Eye (tissue), 1 donor: ENCODE measurements at regions not wholly inside any gene's neighbourhood (a gene's known extent, or its start where the extent isn't known, plus 50 kb on each side); places are given as distances from the start of the nearest gene placed in this dataset.
"Not testable (repeated sequence)": the region's sequence is repeated elsewhere in the genome, so short reads cannot be mapped to it uniquely, and the experiment has no call there.

ENCODE experiments used
- DNase-seq: peaks from one replicate; pipeline ENCODE4 v3.0.0-alpha.2; 2015

DNA sequence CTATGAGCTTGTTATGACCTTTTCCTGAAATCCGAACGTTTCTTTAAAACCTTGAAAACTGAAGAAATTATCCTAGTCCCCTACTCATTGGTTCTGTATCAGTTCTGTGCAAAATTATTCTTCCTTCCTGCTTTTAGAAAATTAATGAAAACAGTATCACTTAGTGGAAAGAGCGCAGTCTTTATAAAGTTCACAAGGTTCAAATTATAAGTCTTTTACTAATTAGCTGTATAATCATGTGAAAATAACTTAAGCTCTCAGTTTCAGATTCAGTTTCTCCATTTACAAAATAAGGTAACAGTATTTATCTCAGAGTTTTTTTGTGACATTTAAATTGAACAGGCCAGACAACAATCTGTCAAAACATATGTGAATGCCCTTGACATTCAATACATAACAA lies 306.1 kb downstream of the ADAMTS20 start:
- no peak for DNase-seq

- no peak for DNase-seq
Measured at GRCh38 chr12:43241986-43242385, 310.0 kb downstream of the ADAMTS20 start.

DNA sequence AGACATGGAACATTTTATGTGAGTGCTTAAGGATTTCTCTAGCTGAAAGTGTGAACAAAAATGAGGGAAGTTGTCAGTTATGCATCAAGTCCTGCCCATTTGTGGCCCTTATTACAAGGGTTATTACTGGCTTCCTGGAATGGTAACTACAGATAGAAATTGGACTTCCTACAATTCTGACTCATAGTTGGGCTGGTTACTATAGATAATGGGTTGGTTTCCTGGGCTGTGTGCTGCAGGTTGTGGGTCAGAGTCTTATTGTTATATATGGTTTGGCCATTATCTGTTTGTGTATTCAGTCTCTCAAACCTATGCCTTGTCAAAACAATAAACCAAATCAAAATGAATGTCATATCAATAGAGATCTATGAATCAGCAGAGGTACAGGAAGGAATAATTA lies 313.7 kb downstream of the ADAMTS20 start:
- no peak for DNase-seq

- no peak for DNase-seq
Measured at GRCh38 chr12:43237238-43237879, 314.6 kb downstream of the ADAMTS20 start.

DNA sequence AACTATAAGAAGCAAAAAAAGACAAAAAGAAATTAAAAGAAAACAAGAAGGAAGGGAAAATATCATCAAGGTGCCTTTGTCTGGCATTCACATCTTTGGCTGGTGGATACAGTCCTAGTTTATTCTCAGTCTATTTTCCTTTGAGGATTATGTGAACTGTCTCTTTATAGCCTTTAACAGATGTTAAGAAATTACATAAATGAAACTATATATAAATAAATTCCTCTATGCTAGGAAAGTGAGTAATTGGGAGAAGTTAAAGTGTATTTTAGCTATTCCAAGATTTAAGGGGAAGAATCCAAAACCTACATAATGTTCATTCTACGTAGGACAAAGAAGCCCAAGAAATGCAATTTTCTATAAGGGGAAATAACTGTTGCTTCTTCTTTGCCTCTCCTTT lies 316.3 kb downstream of the ADAMTS20 start:
- DNase-seq = no peak

DNA sequence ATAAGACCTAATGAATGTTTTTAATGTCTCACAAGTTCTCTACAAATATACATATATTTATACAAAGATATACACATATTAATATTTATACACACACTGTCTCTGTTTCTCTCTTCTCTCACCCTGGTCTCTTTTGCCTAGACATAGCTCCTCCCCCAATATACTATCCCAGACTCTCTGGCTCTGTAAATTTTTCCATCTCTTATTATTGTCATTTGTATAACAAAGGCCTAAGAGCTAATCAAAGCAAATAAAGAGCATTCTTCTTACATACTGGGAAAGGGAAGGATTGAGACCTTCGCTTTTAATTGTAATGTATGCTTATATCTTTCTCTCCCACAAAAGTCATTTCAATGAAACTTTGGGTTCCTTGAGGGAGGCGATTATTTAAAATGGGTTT lies 318.1 kb downstream of the ADAMTS20 start:
- DNase-seq = no peak

DNA sequence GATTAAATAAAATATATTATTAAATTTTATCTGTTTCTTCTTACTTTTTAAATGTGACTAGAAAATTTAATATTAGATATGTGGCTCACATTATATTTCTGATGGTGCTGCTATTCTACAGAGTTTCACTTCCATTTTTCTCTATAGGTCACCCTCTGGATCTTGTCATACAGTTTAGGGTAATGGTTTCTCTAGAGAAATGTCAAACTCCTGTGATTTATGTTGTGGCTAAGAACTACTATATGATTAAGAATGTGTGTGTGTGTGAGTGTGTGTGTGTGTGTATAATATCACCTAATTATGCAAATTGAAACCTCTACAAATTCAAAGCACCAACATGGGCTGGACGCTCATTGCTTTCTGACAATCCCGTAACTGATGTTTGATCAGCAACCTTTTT lies 325.9 kb downstream of the ADAMTS20 start:
- DNase-seq = no peak

DNA sequence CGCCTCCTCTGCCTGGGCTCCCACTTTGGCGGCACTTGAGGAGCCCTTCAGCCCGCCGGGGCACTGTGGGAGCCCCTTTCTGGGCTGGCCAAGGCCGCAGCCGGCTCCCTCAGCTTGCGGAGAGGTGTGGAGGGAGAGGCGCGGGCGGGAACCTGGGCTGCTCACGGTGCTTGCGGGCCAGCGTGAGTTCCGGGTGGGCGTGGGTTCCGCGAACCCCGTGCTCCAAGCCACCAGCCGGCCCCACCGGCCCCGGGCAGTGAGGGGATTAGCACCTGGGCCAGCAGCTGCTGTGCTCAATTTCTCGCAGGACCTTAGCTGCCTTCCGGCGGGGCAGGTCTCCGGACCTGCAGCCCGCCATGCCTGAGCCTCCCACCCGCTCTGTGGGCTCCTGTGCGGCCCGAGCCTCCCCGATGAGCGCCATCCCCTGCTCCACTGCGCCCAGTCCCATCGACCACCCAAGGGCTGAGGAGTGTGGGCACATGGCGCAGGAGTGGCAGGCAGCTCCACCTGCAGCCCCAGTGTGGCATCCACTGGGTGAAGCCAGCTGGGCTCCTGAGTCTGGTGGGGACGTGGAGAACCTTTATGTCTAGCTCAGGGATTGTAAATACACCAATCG lies 327.7 kb downstream of the ADAMTS20 start:
- not testable (repeated sequence) for DNase-seq

DNA sequence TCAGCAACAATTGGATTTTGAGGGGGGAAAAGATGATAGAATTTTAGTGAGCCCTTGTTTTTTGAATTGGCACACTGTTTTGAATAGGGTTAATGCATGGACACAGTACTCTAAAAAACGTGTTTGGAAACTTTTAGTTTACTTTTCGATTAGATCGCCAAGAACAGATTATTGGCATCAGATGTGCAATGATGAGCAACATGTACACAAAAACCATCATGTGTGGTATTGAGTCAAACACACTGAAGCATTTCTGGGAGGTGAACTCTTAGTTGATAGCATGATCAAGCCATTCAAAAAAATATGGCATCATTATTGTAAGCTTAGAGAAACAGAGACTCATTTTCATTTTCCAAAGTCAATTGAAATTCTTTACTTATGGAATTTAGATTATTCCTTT lies 329.2 kb downstream of the ADAMTS20 start:
- no peak for DNase-seq

DNA sequence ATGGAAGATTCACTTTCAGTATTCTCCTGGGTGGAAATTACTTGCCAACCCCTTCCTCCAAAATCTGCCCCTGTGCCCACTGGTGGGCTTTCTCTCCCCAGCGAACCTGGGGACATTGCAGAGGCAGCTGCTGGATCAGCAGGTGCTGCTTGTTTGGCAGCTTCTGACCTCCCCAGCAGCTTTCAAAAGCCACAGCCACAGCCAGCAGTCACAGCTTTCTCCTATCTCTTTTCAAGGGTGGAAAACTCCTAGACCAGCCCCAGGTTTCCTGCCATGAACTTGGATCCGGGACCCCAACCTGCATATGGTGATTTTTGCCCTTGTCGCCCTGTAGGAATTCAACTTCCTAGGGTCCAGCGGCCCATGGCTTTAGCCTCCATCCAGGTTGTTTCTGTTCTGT lies 330.8 kb downstream of the ADAMTS20 start:
- no peak for DNase-seq

DNA sequence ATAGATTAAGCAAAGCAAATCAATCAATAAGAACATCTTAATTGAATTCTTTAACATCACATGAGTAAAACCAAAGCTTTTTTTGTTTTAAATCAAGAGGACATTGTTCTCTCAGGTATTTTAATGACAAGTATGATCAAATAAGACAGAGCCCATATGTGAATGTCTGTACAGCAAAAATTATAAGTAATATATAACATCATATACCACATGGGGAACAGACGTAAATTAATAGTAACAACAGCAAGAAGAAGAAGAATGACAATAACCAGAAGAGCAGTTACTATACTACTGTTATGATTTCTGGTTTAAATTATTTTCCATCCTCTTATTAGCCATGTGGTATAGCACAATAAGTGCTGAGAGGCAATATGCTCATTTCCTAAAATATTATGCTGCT lies 335.5 kb downstream of the ADAMTS20 start:
- DNase-seq = no peak

GRCh38 chr12:43214166-43214565 lies 337.8 kb downstream of the ADAMTS20 start:
- peak; percentile 62 for DNase-seq

GRCh38 chr12:43213608-43214007 lies 338.4 kb downstream of the ADAMTS20 start:
- DNase-seq = no peak

DNA sequence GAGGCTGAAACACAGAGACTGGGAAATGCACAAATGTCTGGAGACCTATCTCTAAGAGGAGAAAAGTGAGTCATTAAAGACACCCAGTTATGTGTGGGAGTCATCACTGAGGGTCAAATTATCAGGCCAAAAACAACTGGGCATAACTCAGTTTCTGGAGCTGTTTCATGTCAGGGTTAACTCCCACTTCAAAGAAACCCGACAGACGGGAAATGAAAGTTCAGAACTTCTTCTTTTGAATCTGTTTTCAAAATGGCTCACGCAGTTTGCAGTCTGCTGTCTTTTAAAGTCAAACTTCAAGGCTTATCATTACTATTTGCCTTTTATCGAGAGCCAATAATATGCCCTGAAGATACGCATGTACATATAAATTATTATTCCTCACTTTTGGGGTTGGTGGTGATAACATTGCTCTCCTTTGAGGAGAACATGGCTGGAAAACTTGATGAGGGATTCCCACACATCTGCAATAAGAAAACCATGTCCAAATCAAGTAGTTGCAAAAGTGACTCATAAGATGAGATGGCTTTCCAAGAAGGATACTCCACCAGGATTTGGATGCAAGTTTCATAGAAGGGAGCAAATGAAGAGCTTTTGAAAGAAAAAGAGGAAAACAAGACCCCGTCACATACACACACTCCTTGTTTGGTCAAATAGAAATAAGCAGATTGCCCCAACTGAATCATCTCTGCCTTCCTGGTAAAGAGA lies 341.4 kb downstream of the ADAMTS20 start:
- no peak for DNase-seq

DNA sequence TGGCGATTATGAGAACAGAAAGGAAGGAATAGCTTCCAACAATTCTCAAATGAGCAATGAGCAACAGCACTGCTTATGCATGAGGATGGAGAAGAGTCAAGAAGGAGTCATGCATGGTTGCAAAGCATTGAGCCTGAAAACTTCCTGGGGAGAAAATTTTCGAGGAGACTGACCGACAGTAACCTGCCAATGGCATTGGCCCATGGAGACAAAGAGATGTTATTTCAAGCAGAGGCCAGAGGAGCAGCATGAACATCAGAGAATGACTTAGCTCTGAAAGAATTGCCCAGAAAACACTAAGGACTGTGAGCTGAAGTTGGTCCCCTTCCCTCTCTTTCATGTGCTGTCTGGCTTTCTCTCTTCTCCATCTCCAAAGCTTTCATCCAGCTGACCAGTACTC lies 343.4 kb downstream of the ADAMTS20 start:
- no peak for DNase-seq

DNA sequence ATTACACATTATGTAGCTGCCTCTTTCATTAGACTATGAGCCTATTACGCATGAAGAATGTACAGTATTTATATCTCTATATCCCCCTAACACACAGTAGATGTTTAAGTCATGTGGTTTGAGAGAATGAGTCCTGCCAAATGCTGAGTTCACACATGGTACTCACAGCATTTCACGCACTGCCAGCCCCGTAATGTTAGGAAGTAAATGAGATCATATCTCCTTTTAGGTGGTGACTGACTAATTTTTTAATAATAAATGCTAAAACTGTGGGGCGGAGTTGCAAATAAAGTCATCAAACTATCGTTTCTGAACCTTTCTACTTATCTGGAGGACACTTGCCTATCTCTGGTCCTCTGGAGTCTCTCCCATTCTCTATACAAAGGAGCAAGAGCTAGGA lies 343.8 kb downstream of the ADAMTS20 start:
- no peak for DNase-seq

GRCh38 chr12:43206396-43206795 lies 345.6 kb downstream of the ADAMTS20 start:
- no peak for DNase-seq

DNA sequence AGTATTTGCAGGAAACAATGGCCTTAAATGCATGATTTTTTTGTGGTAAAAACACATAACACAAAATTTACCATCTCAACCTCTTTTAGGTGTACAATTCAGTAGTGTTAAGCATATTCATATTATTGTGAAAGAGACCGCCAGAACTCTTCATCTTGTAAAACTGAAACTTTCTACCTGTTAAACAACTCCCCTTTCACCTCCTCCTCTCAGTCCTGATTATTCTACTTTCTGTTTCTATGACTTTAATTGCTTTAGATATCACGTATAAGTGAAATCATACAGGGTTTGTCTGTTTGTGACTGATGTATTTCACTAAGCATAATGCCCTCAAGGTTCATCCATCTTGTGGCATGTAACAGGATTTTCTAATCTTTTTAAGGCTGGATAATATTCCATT lies 353.4 kb downstream of the ADAMTS20 start:
- DNase-seq = no peak

DNA sequence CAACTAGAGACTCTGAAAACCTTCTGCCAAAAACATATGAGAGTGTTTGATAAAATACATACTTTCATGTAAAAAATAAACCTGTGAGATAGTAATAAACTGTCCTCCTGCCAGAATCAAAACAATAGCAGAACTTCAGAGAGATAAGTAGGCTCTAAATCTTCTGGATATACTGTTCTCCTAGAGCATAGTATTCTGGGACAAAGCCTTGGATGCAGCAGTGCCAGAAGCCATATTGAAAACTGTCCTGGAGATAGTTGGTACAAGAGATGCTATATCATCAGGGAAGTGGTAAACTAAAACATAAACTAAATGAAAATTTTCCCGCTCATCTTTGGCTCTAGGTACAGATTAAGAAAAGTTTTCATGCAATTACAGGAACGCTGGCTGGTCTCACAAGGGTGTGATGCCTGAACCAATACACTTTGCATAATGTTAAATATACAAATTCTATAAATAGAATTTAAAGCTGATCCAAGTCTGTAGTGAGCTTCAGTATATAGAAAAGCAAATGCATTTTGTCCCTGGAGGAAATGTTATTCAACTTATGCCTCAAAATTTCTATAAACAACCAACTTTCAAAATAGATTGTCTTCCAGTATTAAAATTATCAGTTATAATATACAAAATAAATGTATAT lies 355.6 kb downstream of the ADAMTS20 start:
- DNase-seq = no peak

- DNase-seq = not testable (repeated sequence)
Measured at GRCh38 chr12:43193096-43193495, 358.9 kb downstream of the ADAMTS20 start.

- DNase-seq = not testable (repeated sequence)
Measured at GRCh38 chr12:43192442-43192841, 359.6 kb downstream of the ADAMTS20 start.

DNA sequence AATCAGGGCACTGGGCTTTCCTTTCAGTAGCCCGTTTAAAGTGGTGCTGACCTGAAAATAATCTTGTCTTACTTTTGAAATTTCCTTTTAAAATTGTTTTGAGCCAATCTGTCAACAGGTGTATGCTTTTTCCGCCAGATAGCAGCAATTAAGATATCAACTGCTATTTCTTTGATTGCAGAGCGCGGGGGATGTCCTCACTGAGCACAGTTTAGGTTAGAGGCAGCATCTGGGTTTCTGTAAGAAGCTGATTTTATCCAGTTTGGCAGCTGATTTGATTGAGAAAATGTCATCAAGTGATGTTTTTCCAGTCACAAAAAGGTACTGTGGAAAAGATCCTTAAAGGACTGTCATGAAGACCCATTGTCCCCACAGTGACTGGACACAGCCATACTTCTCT lies 371.8 kb downstream of the ADAMTS20 start:
- DNase-seq = peak; percentile 32

- peak; percentile 39 for DNase-seq
Measured at GRCh38 chr12:43179486-43179885, 372.5 kb downstream of the ADAMTS20 start.

DNA sequence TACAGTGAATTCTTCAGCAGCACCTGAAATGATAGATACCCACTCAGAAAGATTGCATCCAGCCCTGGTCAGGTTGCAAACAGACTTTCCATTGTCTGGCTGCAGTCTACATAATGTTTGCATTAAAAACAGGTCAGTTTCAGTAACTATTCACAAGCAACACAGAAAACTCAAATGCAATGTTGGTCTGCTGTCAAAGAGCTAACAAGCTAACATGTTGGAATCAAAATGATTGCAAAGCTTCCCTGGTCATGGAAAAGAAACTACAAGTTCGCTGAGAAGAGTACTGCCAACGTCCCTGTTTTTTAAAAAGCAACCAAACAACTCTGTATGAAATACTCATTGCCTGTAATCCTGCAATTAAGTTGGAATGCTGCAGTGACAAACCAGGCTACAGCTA lies 374.7 kb downstream of the ADAMTS20 start:
- no peak for DNase-seq
